Heart right ventricle (tissue), 16 donors: ENCODE measurements at regions not wholly inside any gene's neighbourhood (a gene's known extent, or its start where the extent isn't known, plus 50 kb on each side); places are given as distances from the start of the nearest gene placed in this dataset.

Experiments
- ATAC-seq, 8 donors: fragments of 200-7000 bp; cut with Tn5 transposase; one replicate each; pipeline ENCODE4 v1.9.1; 2020; ENCODE audit warnings: mild to moderate bottlenecking in 8 of 8, moderate library complexity in 8 of 8, moderate number of reproducible peaks in 1 of 8
- DNase-seq, 2 donors: peaks; one replicate each; pipeline ENCODE4 v3.0.0-alpha.2; 2020
- H3K27ac ChIP-seq, 10 donors: fragments of 200-600 bp; sonication (generic) in 2 of 10; one replicate each; pipeline versions ENCODE4 v1.5.0 to v1.8.0; 2020 to 2022; ENCODE audit warnings: mild to moderate bottlenecking in 3 of 10
- H3K27me3 ChIP-seq, 7 donors: fragments of 200-600 bp; one replicate each; pipeline ENCODE4 v1.8.0; 2021 to 2022; ENCODE audit warnings: mild to moderate bottlenecking in 2 of 7
- H3K36me3 ChIP-seq, 9 donors: fragments of 200-600 bp; sonication (generic) in 1 of 9; one replicate each; pipeline versions ENCODE4 v1.5.0 to v1.8.0; 2020 to 2022; ENCODE audit warnings: mild to moderate bottlenecking in 2 of 9
- H3K4me1 ChIP-seq, 9 donors: fragments of 200-600 bp; sonication (generic) in 1 of 9; one replicate each; pipeline versions ENCODE4 v1.5.0 to v1.8.0; 2020 to 2022; ENCODE audit warnings: mild to moderate bottlenecking in 4 of 9
- H3K4me3 ChIP-seq, 10 donors: fragments of 200-600 bp; sonication (generic) in 2 of 10; one replicate each; pipeline versions ENCODE4 v1.5.0 to v1.8.0; 2020 to 2022; ENCODE audit warnings: mild to moderate bottlenecking in 7 of 10, moderate library complexity in 2 of 10
- H3K9me3 ChIP-seq, 11 donors: fragments of 200-600 bp in 10 of 11; sonication (generic) in 2 of 11; one replicate each; pipeline versions ENCODE4 v1.5.0 to v1.8.0; 2013 to 2022; ENCODE audit warnings: mild to moderate bottlenecking in 2 of 11, control low read depth in 1 of 11, moderate library complexity in 1 of 11
- WGBS, 2 donors: extraction: QIAGEN DNeasy Blood & Tissue Kit; methylation state at CpG; one replicate each; pipeline ENCODE4 v1.1.7; 2013; ENCODE audit warnings: inconsistent platforms in 1 of 2; 5-methylcytosine and 5-hydroxymethylcytosine counted together
- intact Hi-C, 10 donors: fragments of 100-400 bp; cut with DNase I; formaldehyde crosslinking; loops; one replicate each; pipeline versions ENCODE4 v1.11.1 to v1.14.2; 2022
- TF ChIP-seq, protein P1 (sequence below), 9 donors: fragments of 200-600 bp; sonication (generic) in 2 of 9; IDR thresholded peaks; one replicate each; pipeline versions ENCODE4 v1.5.0 to v1.8.0; 2021 to 2022; ENCODE audit warnings: antibody characterized with exemption in 9 of 9, mild to moderate bottlenecking in 5 of 9, moderate library complexity in 1 of 9
- donor health status: Arrhythmogenic right ventricular cardiomyopathy.
- donor health status: ischemic (EF 13 %, LVEDD 7.1; RV severe dilation, severe dysfunction).
- donor health status: healthy with polysubstance abuse.
- donor health status: DM: no; HTN: yes; CAD: no.
- donor health status: DM: no; HTN: no; CAD: no.
- donor health status: ischemic (EF 25% LVEDD 6.9; RV normal size, moderate dysfunction).
- donor health status: ischemic (EF 25% LVEDD 5.7; RV mildly dilated, moderate dysfunction).
- donor health status: healthy.
- donor health status: DM: yes; HTN: yes; CAD: no.
- donor health status: Ischemic cardiomyopathy.
- donor health status: ischemic (EF 35%, LVEDD 5.7; RV mildly dilated, moderate dysfunction).
- donor health status: nonischemic (EF 11% LVEDD 7.7; RV severe dilation, severe dysfunction).
- donor health status: DM: yes; HTN: yes; CAD: no.
- donor health status: PGD.
- donor health status: ischemic (EF 29% LVEDD 5.4; RV normal size, mild dysfunction).
- donor health status: nonischemic (EF 23%, LVEDD 6.1; RV moderate dilation, normal function).

DNA sequence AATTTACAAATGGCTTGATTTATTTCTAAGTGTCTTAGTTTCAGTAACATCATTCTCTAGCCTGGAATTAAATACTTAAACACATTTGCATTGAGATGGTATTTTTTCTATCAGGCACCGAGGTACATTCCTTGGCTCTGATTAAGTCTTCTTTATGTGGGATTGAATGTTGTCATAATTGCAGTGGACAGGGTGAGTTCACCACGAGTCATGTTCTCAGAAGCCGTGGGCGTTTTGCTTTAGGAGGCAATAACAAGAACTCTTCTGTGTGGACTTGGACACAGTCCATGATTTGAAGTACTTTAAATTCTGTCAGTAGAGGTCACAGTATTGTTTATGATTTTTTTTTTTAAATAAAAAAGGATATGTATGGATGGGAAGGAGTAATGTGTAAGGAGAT lies 57.1 kb upstream of the EFHC2 start:
- WGBS, 2 donors, result 18 to 34% methylated on average over 4 of the region's 4 CpGs
- intact Hi-C loops, result no loop called here
- Histone ChIP-seq H3K27me3 (peaks cover 0 to 16% (median 0%) of the 10 kb centered on the region in 7 donors), H3K4me3 (no peak overlapping the region), H3K9me3 (peaks cover 0 to 14% (median 5%) of the 10 kb centered on the region in 11 donors), H3K36me3 (no peaks in the 10 kb centered on the region), H3K4me1 (no peaks in the 10 kb centered on the region), H3K27ac (no peak overlapping the region)
- DNase-seq, result no peak
- TF ChIP-seq, protein P1, sequence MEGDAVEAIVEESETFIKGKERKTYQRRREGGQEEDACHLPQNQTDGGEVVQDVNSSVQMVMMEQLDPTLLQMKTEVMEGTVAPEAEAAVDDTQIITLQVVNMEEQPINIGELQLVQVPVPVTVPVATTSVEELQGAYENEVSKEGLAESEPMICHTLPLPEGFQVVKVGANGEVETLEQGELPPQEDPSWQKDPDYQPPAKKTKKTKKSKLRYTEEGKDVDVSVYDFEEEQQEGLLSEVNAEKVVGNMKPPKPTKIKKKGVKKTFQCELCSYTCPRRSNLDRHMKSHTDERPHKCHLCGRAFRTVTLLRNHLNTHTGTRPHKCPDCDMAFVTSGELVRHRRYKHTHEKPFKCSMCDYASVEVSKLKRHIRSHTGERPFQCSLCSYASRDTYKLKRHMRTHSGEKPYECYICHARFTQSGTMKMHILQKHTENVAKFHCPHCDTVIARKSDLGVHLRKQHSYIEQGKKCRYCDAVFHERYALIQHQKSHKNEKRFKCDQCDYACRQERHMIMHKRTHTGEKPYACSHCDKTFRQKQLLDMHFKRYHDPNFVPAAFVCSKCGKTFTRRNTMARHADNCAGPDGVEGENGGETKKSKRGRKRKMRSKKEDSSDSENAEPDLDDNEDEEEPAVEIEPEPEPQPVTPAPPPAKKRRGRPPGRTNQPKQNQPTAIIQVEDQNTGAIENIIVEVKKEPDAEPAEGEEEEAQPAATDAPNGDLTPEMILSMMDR (IDR thresholded peaks at IDR 0.05), result no peak
- ATAC-seq, result no peak

DNA sequence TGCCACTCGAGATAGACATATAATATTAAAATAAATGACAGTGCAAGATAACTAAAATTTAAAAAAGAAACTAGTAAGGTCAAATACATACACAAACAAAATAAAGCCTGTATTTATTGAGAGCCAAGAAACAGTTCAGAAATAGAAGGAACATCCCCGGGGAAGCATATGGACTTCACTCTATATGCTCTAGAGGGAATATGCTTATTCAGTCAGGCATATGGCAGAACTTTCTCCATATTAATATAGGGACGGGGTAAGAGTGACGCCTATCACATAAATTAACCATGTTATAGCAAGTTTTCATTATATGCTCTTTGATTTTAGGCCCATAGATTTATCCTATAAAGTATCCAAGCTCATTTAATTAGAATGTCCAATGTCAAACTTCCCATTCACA lies 56.7 kb upstream of the EFHC2 start:
- no peak overlapping the region for H3K27ac ChIP-seq
- H3K36me3 ChIP-seq, result no peaks in the 10 kb centered on the region
- H3K27me3 ChIP-seq, result peaks cover 0 to 16% (median 0%) of the 10 kb centered on the region in 7 donors
- intact Hi-C loops, result no loop called here
- DNase-seq (no peak), ATAC-seq (no peak)
- WGBS, 2 donors, result 74 to 78% methylated on average over 4 of the region's 4 CpGs
- H3K4me3 ChIP-seq, result no peak overlapping the region
- peaks cover 0 to 14% (median 5%) of the 10 kb centered on the region in 11 donors for H3K9me3 ChIP-seq
- H3K4me1 ChIP-seq, result no peaks in the 10 kb centered on the region
- TF ChIP-seq, protein P1 (IDR thresholded peaks at IDR 0.05), result no peak
